ENCODE measurements at regions not wholly inside any gene's neighbourhood (a gene's known extent, or its start where the extent isn't known, plus 50 kb on each side); places are given as distances from the start of the nearest gene placed in this dataset.
"Not testable (repeated sequence)": the region's sequence is repeated elsewhere in the genome, so short reads cannot be mapped to it uniquely, and the experiment has no call there.

DNA sequence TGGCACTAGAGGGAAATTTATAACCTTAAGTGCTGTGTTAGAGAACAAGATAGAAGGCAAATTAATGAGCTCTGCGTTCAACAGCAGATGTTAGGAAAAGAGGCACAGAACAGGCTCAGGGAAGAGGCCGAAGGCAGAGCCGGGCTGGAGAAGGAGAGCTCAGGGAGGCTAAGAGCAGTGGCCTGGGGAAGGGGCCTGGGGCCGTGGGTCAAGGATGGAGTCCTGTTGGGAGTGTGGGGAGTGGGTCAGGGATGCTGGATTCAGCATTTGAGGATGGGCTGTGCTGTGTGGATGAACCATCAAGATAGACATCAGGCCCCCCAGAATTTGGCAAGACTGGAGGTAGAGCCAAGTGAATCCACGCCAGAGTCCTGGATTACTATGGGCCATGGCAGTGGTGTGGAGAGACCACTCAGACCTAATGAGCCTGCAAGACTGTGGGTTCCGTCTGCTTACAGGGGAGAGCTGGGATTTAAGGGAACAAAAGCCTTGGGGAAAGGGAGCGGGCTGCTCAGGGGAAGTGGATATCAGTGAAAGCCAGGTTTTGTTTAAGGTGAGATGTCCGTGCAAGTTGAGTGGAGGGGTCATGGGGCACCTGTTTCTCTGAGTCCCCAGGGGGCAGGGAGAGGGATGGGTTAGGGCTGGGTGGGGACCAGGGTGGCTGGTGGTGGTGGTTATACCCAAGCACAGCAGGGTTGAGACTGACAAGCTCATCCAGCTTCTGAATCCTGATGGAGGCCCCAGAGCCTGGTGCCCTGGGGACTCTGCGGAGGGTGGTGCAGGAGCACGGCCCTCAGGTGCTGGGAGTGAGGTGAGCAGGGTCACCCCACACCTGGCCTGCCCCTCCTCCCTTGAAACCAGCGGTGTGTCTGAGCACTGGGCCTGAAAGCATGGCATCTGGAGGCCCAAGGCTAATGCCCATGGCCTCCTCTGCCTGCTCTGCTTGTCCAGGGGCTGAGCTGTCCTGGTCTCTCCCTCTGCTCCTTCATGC is 101.7 kb downstream of the BMS1 start:
- FAIRE-seq (no peak), DNase-seq (ENCODE audit: extremely low spot score, insufficient read length, low read depth) (no peak)

DNA sequence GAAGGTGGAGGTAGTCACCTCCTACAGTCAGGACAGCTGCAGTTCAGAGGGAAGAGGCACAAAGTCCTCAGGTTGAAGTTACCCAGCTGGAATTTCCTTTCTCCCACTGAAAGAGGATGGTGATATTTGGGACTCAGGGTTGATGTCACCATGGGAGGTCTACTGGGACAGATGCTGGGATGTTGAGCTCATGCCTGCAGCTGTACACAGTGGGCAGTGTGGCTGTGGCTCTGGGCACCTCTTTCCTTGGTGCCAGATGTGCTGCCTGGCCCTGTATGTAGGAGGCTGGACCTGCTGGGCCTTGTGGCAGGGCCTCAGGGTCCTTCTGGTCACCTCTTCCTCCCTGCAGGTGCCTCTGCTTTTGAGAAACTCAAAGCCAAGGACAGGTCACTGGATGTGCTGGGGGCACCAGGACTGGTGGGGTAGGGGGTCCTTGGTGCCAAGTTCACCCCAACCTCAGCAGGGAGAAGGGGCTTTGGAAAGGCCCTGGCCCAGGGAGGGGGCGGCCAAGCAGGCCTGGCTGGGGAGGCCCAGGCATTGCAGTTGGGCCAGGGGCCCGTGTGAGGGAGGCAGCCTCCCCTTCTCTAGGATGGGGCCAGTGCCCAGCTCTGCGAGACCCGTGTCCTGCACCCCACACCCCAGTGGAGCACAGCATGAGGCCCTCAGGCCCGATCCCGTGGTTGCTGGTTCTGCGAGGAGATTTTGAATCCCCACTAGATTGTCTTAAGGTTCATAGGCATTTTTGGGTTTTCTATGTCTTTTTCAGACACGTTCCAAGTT is 103.1 kb downstream of the BMS1 start:
- no peak for FAIRE-seq

DNA sequence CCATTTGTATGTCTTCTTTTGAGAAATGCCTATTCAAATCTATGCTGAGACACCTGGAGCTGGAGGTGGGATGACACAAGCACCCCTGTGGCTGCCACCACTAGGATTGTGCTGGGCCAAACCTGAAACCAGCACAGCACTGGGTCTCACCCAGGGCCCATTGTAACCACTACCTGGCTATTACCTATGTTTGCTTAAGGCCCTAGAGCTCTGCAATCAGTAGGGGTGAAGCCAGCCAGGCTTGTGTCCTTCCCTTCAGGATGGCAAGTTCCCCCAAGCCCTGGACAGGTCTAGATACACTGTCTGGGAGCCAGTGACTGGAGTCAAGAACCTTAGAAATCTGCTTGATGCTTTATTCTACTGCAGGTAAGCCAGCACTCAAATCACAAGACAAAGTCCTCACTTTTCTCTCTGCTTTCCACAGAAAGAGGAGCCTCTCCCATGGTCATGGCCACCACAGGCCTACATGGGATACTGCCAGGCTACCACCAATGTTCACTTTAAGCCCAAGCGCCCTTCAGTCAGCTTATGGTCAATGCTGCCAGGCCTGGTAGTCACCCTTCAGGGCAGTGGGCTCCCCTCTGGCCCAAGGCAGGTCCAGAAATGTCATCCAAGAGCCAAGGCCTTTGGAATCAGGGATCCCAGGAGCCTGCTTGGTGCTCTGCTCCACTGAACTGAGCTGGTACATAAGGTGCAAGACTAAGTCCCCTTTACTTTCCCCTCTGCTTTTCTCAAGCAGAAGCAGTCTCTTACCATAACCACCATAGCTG is 105.3 kb downstream of the BMS1 start:
- FAIRE-seq, result no peak

More for the DNA sequence above, 103.1 kb downstream of the BMS1 start:
- no peak for DNase-seq (ENCODE audit: extremely low spot score, insufficient read length, low read depth)

DNA sequence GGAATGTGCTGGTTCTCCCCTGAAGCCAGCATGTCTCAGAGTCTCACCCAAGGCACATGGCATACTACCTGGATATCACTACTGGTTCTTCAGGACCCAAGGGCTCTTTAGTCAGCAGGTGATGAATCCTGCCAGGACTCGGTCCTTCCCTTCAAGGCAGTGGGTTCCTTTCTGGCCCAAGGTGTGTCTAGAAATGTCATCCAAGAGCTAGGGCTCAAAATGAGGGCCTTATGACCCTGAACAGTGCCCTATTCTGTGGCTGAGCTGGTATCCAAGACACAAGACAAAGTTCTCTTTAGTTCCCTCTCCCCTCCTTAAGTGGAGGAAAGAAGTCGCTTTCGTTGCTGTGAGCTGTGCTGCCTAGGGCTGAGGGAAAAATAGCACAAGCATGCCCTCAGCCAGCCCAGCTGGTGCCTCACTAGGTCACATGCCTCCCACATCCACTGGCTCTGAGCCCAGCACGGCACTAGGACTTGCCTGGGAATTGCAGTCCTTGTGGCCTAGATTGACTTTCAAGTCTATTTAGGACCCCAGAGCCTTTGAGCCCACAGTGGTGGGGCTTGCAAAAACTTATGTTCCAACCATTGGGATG is 106.0 kb downstream of the BMS1 start:
- DNase-seq (ENCODE audit: extremely low spot score, insufficient read length, low read depth) (no peak), FAIRE-seq (no peak)

More for the DNA sequence above, 105.3 kb downstream of the BMS1 start:
- no peak for DNase-seq (ENCODE audit: extremely low spot score, insufficient read length, low read depth)

DNA sequence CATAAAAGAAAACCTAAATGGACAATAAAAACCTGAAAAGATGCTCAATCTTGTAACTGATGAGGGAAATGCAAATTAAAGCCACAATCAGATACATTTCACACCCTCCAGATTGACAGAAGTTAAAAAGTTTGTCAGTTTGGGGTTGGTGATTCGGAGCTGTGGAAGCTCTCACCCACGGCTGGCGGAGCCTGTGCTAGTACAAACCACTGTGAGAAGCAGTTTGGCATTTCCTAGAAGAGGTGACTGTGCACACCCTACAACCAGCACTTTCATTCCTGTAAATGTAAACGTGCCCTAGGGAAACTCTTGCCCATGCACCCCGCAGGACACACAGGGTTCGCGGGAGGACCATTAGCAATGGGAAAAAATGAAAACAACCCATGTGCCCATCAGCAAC is 114.1 kb downstream of the BMS1 start:
- no peak for FAIRE-seq
- DNase-seq (ENCODE audit: extremely low spot score, insufficient read length, low read depth), result no peak

DNA sequence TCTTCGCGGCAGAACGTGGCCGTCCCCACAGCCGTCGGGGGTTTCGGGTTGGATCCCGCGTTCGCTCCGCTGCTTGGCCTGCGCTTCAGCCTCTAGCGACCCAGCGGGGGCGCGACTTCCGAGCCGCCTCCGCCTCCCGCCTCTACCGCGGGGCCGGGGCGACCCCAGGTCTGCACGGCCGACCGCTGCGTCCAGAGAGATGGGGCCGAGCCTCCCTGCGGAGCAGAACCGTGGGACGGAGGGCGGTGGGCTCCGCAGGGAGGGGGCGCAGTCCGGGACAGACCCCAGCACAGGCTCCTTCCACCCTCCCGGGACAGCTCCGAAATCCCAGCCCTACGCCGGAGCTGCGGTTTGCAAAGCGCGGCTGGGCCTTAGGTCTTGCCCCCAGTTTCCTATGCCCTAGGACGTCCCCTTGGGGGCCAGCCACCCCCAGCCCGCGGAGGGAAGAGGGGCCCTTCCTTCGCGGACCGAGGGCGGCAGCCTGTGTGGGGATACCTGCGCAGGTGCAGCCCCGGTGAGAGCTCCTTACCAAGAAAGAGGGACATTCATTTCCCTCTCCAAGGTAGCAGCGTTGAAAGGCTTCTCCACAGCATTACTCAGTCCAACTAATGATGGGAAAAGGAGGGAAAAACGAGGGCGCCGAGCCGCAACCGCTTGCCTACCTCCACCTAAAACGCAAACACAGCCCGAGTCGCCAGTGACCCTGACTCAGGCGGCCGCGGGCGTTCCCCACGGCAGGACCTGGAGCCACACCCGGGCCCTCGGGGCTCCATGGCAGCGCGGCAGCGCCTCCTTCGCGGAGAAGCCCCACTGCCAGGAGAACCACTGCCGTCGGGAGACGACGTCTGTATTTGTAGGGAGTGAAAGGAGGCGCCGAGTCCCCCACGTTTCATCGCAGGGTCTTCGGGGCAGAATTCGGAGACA is 115.7 kb downstream of the BMS1 start:
- FAIRE-seq (no peak), DNase-seq (ENCODE audit: extremely low spot score, insufficient read length, low read depth) (no peak)

DNA sequence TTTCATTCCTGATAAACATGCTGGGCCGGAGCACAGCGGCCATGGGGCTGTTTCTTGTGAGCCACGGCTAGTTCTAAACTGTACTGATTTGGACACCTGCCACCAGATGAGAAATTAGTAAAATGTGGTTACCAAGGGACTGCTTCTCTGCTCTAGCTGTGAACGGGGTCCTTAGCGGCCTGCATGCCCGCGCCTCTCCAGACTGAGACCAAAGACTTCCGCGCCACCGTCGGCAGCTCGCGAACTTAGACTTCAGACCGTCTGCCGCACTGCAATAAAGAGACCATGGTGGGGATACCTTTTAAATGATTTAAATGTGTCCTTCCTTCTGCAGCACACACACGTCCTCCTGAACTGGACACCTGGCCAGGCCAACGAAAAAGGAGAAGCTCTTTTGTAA is 116.4 kb downstream of the BMS1 start:
- no peak for FAIRE-seq

DNA sequence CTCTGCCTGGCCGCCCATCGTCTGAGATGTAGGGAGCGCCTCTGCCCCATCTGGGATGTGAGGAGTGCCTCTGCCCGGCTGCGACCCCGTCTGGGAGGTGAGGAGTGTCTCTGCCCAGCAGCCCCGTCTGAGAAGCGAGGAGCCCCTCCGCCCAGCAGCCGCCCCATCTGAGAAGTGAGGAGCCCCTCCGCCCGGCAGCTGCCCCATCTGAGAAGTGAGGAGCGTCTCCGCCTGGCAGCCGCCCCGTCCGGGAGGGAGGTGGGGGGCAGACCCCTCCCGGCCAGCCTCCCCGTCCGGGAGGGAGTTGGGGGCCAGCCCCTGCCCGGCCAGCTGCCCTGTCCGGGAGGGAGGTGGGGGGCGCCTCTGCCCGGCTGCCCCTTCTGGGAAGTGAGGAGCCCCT is 117.8 kb downstream of the BMS1 start:
- not testable (repeated sequence) for FAIRE-seq; DNase-seq (ENCODE audit: extremely low spot score, insufficient read length, low read depth)

More for the DNA sequence above, 116.4 kb downstream of the BMS1 start:
- no peak for DNase-seq (ENCODE audit: extremely low spot score, insufficient read length, low read depth)

DNA sequence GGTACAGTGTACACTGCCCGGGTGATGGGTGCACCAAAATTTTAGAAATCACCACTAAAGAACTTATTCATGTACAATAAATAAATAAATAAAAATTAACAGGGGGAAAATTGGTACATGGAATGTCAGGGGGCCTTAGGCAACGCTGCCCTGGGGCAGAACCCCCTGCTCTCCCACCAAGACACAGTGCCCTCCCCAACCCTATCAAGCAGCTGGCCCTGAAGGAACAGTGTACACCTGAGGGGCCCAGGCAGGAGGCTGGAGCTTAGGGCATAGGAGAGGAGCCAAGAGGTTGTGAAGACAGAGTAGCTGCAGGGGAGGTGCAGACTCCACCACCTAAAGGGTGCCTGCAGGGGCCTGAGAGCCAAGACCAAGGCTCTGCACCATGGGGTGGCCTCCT is 128.8 kb downstream of the BMS1 start:
- FAIRE-seq (no peak), DNase-seq (ENCODE audit: extremely low spot score, insufficient read length, low read depth) (no peak)

DNA sequence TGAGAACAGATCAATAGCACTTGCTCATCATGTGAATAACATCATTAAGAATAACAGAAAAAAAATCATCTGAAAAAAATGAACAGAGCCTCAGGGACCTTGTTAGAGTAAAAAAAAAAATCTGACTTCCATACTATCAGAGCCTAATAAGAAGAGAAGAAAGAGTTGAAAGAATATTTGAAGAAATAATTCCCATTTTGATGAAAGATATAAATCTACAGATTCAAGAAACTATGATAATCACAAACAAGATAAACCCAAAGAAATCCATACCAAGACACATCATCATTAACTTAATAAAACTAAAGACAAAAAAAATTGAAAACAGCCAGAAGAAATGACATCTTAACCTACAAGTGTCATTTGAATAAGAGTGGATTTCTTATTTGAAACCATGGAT is 134.4 kb downstream of the BMS1 start:
- no peak for DNase-seq (ENCODE audit: extremely low spot score, insufficient read length, low read depth)
- no peak for FAIRE-seq

DNA sequence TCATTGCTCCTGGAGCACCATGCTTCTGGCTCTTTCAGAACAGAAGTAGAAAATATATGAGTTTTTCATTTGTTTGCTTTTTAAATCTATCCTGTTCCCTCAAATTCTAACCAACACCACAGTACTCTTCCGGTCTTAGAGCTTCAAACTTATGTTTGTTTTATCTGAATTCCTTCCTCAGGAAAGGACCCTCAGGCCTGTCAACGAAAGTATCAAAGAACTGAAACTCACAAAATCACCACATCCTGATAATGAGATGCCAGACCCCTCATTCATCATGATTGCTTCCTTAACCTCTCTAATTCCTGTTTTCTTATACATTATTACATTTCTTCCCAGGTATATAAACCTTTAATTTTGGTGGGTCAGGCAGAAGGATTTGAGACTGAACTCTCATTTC is 135.2 kb downstream of the BMS1 start:
- DNase-seq (ENCODE audit: extremely low spot score, insufficient read length, low read depth) (no peak), FAIRE-seq (no peak)

DNA sequence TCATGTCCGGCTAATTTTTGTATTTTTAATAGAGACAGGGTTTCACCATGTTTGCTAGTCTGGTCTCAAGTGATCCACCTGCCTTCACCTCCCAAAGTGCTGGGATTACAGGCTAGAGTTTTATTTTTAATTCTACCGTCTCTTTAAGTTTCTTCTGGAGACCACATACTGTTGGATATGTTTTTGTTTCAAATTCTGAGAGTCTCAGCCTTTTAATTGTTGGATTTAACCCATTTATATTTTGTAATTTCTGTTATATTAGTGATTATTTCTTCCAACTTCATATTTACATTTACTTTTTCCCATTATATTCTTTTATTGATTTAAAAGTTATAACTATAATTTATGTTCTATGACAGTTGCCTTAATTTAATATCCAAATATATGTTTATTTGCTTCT is 139.4 kb downstream of the BMS1 start:
- FAIRE-seq (no peak), DNase-seq (ENCODE audit: extremely low spot score, insufficient read length, low read depth) (no peak)

DNA sequence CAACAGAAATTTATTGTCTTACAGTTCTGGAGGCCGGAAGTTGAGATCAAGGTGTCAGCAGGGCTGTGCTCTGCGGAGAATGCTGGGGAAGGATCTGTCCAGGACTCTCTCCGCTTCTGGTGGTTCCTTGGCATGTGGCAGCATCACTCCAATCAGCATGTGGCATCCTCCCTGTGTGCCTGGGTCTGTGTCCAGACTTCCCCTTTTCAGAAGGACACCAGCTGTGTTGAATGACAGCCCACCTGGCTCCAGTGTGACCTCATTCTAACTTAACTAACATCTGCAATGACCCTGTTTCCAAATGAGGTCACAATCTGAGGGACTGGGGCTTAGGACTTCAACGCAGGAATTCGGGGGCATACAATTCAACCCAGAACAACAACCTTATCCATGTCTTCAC is 141.9 kb downstream of the BMS1 start:
- FAIRE-seq (no peak), DNase-seq (ENCODE audit: extremely low spot score, insufficient read length, low read depth) (no peak)

DNA sequence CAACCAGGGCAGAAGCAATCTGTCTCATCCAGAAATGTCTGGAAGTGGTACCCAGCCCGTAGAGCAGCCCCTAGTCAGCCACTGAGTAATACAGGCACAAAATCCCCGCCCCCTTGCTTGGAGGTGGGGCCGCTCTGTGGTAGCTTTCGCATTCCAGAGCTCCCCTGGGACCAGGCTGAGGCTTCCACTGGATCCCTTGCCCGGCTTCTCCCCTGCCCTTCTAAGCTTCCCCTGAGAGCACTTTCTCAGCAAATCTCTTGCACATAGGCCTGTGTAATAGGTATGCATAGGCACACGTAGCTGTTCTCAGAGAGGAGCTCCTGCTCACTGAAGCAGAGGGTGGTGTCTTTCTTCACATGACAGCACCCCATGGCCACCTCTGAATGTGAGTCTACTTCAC is 144.2 kb downstream of the BMS1 start:
- no peak for DNase-seq (ENCODE audit: extremely low spot score, insufficient read length, low read depth)
- no peak for FAIRE-seq

DNA sequence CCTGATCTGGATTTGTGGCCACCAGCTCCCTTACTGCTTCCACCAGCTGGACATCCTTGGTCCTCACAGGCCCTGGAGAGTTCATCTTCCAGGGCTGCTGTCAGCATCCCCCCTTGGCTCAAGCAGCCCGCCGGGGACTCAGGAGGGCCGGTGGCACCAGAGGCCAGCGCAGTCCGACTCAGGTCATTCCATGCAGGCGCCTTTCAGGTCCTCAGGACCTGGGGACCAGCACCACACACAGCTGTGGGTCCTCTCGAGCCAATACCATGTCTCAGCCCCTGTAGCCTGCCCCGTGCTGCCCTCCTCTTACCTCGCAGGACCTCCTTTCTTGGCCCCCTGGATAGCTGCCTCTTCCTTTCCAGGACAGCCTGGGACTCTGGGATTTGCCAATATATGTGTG is 145.5 kb downstream of the BMS1 start:
- DNase-seq (ENCODE audit: extremely low spot score, insufficient read length, low read depth), result no peak
- no peak for FAIRE-seq

DNA sequence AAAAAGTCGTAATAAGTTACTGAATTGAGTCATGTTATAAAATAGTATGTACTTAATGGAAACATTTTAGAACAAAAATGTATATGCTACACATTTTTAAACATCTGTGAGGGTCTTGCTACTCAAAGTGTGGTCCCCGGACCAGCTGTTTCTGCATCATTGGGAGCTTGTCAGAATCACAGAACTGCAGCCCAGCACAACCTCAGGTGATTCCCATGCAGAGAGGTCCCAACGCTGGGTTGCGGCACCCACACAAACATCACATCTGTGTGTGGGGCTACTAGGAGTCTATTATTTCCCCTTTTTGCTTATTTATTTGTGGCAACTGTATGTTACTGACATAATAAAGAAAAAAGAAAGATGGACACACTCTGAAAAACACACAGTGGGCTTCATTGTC is 146.6 kb downstream of the BMS1 start:
- DNase-seq (ENCODE audit: extremely low spot score, insufficient read length, low read depth) (no peak), FAIRE-seq (no peak)

DNA sequence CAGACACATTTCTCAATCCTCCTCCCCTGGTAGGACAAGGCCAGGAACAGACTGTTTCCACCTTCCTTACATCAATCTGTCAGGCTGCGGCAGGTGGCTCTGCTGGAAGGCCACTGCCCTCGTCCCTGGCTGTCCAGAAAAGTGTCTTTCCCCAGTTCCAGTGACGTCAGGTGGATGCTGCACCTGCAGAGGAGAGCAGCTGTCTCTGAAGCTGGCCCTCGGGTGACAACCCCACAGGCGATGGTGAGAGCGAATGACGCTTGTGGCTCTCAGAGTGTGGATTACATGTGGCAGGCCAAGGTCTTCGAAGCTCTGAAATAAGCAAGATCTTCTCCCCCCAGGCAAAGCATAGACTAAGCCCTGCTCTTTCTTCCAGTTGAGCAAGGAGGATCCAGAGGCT is 146.9 kb upstream of the RET start:
- DNase-seq (ENCODE audit: extremely low spot score, insufficient read length, low read depth), result no peak
- FAIRE-seq, result no peak

DNA sequence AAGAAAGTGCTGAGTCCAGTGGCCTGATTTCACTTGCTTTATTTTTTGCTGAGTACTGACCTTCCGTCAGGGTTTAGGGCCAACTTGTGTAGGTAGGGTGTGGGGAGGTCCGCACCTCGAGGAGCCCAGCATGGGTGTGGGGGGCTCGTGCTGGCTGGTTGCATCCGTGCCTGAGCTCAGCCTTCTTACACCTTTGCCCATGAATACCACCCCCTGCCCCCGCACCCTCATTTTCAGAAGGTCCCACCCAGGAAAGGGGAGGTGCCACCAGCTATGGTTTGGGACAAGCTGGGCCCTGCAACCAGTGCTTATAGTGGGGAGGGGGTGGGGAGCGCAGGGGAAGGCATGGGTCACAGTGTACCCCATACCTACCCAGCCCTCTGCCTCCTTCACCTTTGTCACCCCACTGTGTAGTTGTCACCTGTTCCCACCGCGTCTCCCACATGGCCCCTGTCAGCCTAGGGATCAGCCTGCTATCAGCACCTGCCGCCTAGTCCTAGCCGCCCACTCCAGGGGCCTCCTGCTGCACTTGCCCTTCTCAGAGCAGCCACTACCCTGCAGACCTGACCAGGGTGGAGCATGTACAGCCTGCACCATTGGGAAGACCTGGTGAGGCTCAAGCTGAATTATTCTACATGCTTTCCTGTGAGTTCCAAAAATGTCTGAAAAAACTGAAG is 146.2 kb upstream of the RET start:
- FAIRE-seq (no peak), DNase-seq (ENCODE audit: extremely low spot score, insufficient read length, low read depth) (no peak)
